GM18861 (cell line): ENCODE measurements at regions not wholly inside any gene's neighbourhood (a gene's known extent, or its start where the extent isn't known, plus 50 kb on each side); places are given as distances from the start of the nearest gene placed in this dataset.

Experiments
- ATAC-seq: cut with Tn5 transposase; IDR thresholded peaks from one replicate; pipeline ENCODE4 v1.9.1; 2021; ENCODE audit not compliant: unreplicated experiment

GRCh38 chr5:167820101-167820990, 471.1 kb upstream of the WWC1 start:
- no peak for ATAC-seq

- ATAC-seq, result no peak
Measured at GRCh38 chr5:167821151-167821550, 470.3 kb upstream of the WWC1 start.

DNA sequence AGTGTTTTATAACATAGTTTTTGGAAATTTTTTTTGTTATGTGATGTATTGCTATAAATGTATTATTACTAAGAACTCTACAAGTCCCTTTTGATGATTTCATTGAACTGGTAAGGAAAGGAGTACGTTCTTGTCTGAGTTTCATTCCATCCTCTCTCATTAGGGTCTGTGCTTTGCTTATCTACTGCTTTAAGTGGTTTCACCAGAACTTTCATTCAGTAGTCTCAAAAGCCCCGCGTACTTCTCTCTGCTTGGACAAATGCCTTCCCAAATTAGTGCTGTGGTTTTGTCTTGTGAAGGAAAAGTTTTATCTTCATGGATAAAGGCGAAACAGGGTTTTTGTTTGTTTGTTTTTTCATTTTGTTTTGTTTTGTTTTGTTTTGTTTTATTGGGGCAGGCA, 469.8 kb upstream of the WWC1 start:
- ATAC-seq, result no peak

DNA sequence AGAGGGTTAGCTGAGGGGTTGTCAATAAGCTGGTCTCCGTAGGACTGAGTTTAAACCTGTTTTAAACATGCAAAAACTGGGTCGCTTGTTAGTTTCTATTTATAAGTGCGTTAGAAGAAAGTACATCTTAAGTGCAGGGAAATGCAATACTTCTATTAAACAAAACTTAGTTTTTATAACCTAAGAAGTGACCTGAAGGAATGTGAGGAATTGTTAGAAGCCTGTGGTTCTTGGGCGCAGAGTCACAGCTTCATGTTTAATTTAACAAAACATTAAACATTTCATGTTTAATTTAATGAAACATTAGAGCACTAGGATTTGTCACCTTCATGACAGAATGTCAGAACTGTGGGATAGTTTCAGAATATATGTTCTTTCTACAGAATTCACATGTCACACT, 469.2 kb upstream of the WWC1 start:
- no peak for ATAC-seq

- ATAC-seq, result no peak
Measured at GRCh38 chr5:167823405-167823804, 468.0 kb upstream of the WWC1 start.

- no peak for ATAC-seq
Measured at GRCh38 chr5:167827766-167828165, 463.7 kb upstream of the WWC1 start.

DNA sequence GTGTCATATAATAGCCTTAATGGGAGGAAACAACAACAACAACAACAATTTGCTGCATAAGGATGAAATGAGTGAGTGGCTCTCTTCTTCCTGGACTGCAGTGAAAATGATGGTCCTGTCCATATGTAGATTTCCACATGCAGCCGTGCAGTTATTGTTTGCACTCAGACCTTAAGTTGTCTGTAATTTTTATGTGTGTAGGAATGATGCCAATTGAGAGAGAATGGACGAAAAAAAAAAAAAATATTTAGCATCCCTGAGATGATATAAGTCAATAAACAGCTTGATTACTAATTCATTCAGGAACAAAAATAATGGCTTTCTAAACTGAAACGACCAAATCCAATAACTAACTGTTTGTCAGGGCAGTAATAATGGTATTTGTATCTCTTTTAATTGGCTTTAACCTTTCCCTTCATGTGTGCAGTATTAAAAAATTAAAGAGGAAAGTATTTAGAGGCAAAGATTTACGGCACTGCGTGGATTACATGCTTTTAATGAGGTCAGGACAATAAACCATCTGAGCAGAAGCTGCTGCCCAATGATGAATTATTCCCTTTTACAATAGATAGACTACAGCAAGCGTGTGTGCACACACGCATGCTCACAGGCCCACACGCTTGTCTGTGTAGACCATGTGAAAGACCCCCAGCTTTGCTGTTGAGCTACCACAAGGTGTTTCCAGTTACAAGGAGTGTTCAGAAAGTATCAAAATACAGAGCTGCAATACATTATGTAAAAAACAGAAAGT, 459.5 kb upstream of the WWC1 start:
- no peak for ATAC-seq

DNA sequence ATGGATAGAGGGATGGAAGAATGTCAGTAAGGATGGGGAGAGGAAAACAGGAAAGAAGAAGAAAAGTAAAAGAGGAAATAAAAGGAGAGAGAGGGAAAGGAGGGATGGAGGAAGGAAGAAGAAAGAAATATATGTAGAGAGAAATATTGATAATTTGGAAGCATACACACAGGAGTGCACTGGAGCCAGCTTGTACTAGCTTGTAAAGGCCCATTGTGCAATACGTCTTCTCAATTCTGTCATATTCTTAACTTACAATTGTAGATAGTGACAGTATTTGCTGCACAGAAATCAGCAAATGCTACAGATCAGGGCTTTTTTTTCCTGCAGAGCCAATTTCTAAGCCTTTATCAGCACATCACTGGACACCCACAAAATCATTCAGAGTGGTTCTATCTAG, 458.8 kb upstream of the WWC1 start:
- ATAC-seq, result no peak

- ATAC-seq, result no peak
Measured at GRCh38 chr5:167833456-167833855, 458.0 kb upstream of the WWC1 start.

GRCh38 chr5:167835146-167835545, 456.3 kb upstream of the WWC1 start:
- no peak for ATAC-seq

- ATAC-seq, result no peak
Measured at GRCh38 chr5:167837127-167837526, 454.3 kb upstream of the WWC1 start.

GRCh38 chr5:167839065-167839464, 452.4 kb upstream of the WWC1 start:
- no peak for ATAC-seq

DNA sequence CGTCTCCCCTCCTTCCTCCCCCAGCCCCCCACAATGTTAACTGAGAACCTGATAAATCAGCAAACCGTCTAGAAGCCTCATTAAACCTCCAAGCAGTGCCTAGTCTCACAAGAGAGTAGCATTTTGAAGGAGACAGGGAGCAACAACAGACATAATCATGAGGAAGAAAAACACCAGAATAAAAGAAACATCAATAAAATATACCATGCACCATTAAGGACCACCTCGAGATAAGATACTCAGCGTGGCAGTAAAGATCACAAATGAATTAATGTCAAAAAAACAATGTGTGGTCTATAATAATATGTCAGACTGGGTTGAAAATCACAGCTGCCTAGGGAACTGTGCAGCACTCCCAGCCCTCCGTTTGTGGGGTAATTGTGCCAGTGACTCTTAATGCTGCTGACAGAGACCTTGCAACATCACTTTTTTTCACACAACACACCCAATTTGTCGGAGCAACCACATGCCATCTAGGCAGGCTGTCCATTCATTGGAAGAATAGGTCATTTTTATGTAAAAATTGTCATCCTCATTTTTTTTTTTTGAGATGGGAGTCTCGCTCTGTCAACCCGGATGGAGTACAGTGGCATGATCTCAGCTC, 450.8 kb upstream of the WWC1 start:
- no peak for ATAC-seq

DNA sequence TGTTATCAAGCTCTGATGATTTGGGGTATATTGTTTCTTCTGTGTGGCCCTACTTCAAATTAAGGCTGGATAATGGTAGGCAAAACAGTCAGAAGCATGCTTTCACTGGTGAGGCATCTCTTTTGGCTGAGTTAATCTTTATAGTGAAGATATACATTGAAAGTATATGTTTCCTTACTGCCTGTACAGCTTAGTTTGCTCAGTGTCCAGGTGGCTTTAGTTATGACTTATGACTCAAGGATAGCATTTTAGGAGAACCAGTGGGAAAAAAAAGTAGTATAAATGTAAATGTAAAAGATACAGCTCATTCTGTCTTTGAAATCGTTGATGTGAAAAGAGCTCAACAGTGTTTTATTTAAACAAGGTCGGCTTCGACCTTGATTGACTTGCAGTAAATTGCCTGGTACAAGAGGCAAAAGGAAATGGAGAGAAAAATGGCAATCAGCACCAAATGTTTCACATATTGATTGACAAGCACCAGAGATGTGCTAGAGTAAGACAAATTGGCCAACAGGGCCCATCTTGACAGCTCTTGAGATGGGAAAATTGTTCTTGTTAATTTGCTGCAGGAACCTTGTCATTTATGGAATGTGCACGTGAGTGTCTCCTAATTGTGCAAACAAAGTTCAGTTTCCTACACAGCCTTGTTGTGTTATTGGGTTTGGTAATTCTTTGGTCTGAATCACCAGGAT, 447.4 kb upstream of the WWC1 start:
- no peak for ATAC-seq

- no peak for ATAC-seq
Measured at GRCh38 chr5:167845952-167846351, 445.5 kb upstream of the WWC1 start.

GRCh38 chr5:167849874-167850273, 441.6 kb upstream of the WWC1 start:
- no peak for ATAC-seq

GRCh38 chr5:167850911-167851310, 440.5 kb upstream of the WWC1 start:
- ATAC-seq, result no peak

- no peak for ATAC-seq
Measured at GRCh38 chr5:167851416-167851815, 440.0 kb upstream of the WWC1 start.

DNA sequence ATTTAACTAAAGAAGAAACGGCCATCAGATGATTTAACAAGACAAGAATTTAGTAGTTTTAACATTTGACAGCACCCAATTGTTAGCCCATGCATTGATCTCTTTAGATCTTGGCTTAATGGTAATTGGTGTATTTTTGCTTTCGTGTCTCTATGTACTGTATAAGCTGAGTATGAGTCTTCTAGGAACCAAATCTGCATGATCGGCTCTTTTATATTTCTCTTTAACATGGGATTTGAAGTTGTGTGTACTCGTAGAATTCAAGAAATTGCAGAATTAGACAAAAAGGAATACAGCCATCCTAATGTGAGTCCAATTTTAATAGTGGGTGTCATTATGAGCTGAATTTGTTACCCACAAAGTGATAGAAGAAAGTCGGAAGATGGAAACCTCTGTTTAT, 438.9 kb upstream of the WWC1 start:
- no peak for ATAC-seq

DNA sequence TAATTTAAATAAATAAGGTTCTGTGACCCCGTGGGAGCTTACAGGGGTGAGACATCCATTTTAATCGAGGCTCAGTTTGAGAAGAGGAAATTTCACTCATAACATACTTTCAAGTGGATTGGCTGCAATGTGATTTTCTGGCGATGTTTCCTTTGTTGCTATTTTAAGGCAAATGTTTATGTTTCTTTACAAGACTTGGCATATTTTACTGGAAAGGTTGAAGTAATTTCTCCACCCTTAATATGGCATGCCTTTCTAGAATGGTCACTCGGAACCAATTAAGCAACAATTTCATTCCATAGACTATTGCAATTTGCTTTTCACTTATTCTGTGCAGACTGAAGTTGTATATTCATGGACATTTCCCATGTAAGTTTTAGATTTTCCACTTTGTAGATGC, 438.0 kb upstream of the WWC1 start:
- no peak for ATAC-seq

DNA sequence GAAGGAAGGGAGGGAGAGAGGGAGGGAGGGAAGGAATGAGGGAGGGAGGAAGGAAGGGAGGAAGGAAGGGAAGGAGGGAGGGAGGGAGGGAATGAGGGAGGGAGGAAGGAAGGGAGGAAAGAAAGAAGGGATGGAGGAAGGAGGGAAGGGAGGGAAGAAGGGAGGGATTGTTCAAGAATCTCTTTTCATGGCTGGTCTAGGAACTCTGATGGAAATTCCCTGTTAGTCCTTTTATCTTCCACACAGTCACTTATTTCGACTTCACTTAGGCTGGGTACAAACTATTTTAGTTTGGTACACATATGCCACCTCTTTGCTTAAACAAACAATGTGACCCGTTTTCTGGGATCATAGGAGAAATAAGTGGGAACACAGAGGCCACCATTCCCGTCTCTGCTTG, 435.6 kb upstream of the WWC1 start:
- no peak for ATAC-seq
